ENCODE measurements at regions not wholly inside any gene's neighbourhood (a gene's known extent, or its start where the extent isn't known, plus 50 kb on each side); places are given as distances from the start of the nearest gene placed in this dataset.

DNA sequence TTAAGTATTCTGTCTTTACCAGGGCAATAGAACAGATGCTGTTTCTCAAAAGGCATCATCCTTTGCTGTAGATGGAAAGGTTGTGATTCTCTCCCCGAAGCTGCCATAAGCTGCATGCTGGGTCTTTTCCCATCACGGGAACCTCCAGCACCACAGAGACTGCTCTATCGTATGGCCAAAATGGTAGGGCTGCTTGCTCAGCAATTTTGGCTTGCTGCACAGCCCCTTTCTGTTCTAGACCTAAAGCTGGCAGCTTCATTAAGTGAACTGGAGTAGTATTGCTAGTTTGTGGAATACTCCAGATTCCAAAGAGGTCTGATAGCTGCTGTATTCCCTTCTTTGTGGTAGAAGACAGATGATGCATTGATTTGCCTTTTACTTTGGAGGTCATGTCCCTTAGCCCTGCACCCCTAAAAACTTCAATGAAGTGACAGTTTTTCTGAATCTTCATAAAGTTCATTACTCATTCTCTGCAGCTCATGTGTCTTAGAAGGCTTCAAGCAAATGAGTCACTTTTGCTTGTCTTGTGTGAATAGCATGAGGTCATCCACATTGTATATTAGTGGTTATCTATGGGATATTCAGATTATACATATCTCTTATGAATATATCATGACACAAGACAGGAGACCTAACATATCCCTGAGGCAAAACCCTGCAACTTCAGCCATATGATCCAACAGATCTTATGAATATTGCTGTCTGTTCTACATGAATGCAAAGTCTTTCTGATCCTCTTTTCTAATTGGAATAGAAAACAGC is 245.3 kb downstream of the FAM76B start:
- TF ChIP-seq, protein P1, sequence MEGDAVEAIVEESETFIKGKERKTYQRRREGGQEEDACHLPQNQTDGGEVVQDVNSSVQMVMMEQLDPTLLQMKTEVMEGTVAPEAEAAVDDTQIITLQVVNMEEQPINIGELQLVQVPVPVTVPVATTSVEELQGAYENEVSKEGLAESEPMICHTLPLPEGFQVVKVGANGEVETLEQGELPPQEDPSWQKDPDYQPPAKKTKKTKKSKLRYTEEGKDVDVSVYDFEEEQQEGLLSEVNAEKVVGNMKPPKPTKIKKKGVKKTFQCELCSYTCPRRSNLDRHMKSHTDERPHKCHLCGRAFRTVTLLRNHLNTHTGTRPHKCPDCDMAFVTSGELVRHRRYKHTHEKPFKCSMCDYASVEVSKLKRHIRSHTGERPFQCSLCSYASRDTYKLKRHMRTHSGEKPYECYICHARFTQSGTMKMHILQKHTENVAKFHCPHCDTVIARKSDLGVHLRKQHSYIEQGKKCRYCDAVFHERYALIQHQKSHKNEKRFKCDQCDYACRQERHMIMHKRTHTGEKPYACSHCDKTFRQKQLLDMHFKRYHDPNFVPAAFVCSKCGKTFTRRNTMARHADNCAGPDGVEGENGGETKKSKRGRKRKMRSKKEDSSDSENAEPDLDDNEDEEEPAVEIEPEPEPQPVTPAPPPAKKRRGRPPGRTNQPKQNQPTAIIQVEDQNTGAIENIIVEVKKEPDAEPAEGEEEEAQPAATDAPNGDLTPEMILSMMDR (IDR thresholded peaks at IDR 0.05 in 8 of 11, conservative IDR thresholded peaks at IDR 0.05 in 3 of 11) = no peak
- no peak for TF ChIP-seq POLR2AphosphoS5 (IDR thresholded peaks at IDR 0.05)

Measured in spleen (tissue), 7 donors.